Stimulated activated naive CD4-positive, alpha-beta T cell treated with Interleukin-2 at 50 U/mL for 16 hours (primary cell): ENCODE measurements at regions not wholly inside any gene's neighbourhood (a gene's known extent, or its start where the extent isn't known, plus 50 kb on each side); places are given as distances from the start of the nearest gene placed in this dataset.

Source experiments
- DNase-seq: peaks from one replicate; lab custom pipeline; 2025; lab: John Stamatoyannopoulos, UW

DNA sequence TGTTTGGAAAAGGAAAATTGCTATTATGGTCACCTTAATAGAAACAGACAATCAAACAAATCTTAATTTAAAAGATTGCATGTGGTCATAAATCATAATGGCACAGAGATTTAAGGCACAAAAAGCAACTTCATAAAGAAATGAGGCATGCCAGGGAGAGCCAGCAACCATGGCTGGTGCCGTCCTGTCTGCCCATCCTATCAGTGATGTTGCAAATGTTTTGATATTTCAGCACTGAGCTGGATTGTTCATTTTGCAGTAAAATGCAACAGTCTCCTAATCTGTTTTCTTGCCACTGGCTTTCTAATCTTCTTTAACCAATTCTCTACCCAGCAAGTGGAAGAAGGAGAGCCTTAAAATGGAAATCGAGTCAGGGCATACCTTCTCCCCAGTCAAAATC lies 249.8 kb downstream of the SAMD5 start:
- no peak for DNase-seq

DNA sequence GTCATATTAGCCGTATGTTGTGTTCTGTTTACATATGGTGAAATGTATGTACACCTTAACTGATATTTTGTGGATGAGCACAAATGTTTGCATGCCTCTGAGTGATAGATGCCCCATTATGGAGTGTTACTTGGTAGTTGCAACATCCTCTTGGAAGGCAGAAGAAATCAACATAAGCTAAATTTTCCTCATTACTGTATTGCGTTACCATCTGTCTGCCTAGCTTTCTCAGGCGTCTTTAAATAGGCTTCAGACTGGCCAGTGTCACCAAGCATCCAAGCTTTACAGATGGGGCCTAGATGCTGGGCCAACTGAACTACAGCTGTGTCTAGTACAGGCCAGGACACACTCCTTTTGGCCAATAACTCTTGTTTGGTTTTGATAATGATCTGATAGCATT lies 250.6 kb downstream of the SAMD5 start:
- DNase-seq = no peak

DNA sequence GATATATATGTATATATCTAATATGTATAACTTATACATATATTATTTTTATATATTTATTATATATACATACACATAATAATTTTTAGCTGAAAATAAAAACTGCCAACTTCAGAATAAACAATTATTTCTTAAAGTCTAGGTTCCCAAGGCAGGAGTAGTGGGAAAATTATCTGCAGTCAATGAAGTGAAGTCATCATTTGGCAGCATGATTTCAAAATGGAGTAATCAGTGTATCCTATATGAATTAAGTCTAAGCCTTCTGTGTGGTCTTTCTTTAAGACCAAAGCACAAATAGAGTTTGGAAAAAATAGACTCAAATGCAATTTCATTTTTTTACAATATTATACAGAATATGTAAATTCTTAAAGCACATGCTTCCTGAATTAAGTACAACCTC lies 251.0 kb downstream of the SAMD5 start:
- DNase-seq = no peak

DNA sequence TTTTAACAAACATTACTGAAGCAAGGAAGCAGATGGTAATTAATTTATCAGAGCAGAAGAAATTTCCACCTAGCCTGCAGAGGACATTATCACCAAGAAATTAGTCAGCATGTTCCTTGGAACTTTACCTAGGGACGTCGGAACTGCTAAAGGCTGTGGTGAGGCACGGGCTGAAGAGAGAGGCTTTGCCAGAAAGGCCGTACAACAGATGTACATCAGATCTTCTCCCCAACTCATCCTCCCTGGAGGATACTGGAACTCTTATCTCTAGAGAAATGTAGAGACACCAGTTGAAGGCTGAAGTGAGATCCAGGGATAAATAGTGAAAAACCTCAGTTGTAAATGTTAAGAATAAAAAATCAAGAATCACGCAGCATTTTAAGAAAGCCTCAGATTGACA lies 257.1 kb downstream of the SAMD5 start:
- no peak for DNase-seq

DNA sequence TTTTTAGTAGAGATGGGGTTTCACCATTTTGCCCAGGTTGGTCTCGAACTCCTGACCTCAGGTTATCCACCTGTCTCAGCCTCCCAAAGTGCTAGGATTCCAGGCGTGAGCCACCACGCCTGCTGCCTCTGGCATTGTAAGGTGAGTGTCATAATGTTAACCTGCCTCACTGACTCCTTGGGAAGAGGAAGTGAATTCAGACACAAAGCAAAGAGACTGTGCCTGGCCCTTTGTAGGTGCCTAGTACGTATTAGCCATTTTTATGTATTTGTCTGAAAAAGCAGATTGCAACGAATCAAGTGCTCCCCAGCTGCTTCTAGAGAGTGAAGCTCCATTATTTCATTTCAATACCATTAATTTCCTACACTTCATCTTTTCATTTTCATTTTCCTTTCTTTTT lies 260.5 kb downstream of the SAMD5 start:
- DNase-seq = no peak

DNA sequence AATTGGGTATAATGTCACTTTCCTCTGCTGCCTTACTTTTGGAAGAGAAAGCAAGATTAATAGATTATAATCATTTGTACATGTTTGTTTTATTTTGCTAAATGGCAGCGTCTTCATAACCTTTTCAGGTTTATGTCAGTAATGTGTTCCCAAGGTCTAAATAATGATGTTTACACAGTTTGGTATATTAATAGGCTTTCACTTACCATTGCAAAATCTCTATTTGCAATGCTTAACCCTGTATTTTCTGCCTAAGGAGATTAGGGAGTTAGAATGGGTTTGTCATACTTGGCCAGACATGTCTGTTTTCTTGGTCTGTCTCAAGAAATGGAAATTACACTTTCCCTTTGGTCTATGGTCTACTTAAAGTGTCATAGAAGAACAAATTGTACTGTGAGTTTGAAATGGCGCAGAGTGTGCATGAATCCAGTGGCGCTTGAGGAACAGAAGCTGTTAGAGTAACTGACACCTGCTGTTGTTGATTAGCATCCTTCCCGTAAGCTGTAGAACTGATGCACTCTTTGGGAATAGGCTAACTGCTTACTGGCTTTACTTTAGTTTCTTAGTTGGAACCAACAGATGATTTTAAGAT lies 261.1 kb downstream of the SAMD5 start:
- DNase-seq = no peak

DNA sequence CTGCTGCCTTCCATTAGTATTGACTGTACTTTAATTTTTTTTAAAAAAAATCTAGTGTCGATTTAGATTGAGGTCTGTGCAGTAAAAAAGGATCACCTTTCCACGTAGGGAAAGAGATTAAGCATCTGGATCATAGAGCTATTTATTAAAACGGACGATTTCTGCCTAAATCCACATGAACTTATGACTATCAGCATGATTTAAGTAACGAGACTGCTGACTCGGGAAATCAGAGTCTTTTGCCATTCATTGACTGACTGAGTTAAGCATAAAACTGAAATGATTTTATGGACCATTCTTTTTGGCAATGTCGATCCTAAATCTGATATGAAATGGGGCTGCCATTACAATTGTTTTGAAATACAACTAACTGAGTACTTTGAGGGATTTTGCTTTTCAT lies 261.7 kb downstream of the SAMD5 start:
- no peak for DNase-seq

DNA sequence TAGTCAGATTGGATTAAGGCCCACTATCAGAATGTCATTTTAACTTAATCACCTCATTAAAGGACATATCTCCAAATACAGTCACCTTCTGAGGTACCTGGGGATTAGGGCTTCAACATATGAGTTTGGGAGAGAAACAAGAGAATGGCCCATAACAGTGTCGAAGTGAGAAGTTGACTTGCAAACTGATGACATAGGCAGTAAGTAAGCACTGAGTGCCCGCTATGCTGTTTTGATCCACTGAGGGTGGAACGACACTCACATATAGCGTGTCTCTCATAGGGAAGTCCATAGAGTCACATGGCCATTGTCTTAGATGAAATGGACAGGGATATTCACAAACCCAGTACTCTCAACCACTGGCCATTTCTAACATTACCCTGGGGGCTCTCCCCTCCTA lies 264.2 kb downstream of the SAMD5 start:
- DNase-seq = no peak

DNA sequence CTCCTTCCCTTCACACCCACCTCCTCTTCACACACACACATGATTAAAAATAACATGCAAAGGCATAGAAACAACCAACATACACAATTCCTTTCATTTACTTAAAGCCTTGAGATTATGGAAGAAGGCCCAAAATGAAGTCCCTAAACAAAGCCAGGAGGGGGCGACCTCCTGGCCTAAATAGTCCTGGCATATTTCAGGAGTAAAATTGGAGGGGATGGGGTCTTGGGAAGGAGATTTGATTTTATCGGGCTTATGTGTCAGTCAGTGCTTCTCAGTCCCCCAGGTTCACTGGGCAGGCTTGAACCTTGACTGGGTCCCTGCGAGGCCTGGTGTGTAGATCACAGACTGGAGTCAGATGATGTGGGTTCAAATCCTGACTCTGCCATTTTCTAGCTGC lies 266.4 kb downstream of the SAMD5 start:
- no peak for DNase-seq

DNA sequence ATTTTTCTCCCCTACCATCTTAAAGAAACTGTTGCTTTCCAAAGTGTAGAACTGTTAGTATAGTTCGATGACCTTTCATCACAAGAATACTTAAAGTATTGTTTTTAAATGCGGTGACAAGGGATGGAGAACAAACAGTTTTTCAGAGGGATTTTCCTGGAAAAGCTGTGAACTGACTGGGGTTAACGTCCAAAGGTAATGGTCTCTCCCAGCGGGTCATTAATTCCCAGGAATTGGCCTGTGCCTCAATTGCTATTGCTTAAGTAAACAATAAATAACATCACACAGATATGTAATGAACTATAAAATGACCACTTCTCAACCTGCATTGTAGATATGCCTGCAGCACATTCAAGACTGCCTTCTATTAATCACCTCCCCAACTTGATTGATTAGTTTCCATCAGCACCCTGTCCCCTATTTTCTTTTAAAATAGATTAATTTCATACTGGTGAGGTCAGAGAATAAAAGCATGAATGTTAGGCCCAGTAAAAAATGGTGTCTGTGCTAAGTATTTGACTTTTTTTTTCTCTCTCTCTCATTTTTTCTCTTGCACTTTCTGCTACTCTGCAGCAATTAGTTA lies 268.2 kb downstream of the SAMD5 start:
- DNase-seq = no peak

DNA sequence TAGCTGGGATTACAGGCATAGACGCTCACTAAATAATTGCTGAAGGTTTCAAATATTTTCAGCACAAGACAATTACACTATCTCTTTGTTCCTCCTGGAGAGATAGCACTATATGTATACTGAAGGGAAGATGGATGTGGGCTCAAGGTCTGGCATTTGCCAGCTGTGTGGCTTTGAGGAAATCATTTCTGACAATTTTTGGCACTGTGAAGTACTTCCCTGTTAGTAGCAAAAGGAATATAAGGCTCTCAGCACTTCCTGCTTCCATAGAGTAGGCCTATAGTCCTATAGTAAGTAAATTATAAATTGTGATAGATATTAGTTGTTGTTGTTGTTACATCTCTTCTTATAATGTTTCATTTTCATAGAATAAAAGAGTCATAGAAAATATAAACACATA lies 271.1 kb downstream of the SAMD5 start:
- DNase-seq = no peak

DNA sequence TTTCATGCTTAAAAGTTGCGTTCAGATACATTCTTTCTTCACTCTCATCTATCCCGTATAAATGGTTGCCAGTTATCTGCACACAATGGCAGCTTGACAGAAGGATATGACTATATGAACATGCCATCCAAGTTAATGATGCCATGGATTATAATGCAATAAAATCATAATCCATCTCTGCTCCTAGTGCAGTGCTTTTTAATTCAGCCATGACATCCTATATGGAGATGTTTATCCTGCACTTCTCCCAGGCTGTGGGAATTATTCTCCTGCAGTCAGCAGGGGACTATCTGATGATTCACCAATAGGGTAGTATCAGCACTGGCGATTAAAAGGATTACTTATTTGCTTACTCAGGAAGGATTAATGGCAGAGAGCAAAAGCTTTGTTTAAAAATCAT lies 273.8 kb downstream of the SAMD5 start:
- no peak for DNase-seq

DNA sequence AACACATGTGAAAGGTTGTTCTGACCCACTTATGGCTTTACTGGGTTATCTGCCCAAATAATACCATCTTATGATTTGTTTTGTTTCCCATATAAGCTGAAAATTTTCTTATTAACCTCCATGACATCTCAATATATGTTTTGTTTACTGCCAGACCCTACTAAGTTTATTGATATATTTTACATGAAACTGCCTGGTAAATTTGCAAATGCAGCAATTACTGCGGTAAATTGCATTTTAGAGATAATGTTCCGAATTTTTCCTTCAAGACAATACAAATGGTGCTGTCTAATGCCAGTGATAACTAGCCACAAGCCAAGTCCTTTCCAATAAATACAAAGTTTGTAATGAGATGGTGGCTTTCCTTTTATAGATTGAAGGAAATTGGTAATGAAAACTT lies 275.9 kb downstream of the SAMD5 start:
- DNase-seq = no peak

DNA sequence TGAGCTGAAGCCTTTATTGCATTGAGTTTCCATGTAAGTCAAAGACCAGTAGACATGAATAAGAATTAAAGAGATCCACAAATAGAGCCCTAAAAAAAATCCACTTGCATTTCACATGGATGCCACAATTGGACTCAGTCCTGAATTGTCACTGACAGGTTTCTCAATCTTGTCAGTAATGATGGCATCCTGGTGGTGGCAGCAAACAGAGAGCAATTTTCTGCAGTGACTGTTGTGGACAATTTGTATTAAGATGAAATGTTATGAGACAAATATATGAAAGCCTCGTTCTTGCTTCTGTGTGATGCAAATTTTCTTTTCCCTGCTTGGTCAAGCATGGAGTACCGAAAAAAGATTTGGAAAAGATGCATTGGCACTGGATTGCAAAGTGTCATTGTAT lies 278.9 kb downstream of the SAMD5 start:
- DNase-seq = no peak

DNA sequence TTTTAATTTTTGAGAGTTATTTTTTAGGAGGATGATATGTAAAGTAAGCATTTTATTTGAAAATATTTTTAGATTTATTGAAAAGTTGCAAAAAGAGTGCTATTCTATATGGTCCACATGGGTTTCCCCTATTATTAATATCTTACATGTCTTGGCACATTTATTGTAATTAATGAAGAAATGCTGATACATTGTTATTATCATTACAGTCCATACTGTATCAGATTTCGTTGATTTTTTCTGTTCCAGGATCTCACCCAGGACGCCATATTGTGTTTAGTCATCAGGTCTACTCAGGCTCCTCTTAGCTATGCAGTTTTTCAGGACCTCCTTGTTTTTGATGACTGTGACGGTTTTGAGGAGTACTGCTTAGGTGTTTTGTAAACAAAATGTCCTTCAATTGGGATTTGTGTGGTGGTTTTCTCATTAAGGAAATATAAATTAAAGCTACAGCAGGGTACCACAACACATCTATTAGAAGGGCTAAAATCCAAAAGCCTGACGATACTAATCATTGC lies 281.0 kb downstream of the SAMD5 start:
- no peak for DNase-seq

DNA sequence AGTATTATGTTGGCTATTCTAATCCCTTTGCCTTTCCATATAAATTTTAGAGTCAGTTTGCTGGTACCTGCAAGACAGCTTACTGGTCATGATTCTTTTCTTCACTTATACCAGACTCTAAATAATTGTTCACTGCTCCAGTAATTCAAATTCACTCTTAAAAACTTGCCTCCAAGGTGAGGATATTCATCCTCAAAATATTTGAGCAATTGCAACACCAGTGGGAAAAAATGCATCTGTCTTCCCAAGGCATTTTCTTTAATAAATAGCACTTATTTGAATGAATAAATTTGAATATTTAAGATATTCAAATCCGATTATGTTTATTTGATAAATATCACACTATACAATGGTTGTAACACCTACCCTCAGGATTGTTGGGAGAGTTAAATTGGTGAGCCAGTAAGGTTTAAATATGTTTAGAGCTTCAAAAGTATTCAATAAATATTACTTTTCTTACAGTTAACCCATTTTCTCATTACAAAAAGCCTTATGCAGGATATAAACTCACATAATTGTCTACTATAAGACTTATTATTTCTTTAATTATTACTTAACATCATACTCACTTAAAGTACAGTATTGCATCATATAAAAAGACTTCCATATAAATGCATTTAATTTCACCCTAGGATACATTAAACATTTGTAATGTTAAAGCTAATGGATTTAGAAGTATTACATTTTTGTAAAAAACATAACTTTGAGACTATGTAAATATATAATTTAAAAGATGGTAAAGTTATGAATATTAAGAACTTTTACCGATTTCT lies 285.6 kb downstream of the SAMD5 start:
- DNase-seq = no peak

DNA sequence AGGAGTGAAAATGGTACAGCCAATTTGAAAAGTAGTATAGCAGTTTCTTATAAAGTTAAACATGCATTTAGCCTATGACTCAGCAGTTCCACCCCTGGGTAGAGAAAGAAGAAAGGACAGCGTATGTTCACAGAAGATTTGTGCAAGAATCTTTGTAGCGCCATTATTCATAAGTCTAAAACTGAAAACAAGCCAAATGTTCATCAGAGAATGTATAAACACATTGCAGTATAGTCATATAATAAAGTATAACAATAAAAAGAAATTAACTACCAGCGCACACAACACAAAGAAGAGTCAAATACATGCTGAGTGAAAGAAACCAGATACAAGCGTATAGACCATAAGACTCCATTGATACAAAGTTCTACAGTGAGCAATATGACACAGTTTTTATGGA lies 294.0 kb downstream of the SAMD5 start:
- DNase-seq = no peak

DNA sequence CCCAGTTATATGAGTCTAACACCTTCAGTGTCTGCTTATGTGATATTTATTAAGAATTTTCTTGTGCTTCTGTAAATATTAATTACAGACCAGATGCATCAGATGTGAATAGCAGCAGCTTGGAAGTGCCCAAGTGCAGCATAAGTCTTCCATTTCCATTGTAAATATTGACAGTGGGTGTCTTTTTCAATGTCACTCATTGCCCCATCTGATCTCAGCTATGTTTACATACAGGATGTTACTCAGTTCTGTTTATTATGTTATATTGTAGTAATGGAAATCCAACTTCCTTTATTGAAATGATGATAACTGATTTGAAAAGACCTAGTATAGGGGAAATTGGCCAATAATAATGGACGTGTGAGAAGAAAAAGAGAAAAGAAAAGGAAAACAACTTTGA lies 296.7 kb downstream of the SAMD5 start:
- DNase-seq = no peak

DNA sequence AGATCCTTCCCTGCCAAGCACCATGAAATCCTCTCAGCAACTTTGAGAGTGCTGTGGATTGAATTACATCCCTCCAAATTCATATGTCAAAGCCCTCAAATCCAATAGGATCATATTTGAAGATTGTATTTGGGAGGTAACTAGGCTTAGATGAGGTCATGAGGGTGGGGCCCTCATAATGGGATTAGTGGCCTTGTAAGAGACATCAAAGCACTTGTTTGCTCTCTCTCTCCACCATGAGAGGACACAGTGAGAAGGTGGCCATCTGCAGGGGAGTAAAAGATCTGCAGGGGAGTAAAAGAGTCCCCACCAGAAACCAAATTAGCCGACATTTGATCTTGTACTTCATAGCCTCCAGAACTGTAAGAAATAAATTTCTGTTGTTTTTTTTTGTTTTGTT lies 298.2 kb downstream of the SAMD5 start:
- no peak for DNase-seq

DNA sequence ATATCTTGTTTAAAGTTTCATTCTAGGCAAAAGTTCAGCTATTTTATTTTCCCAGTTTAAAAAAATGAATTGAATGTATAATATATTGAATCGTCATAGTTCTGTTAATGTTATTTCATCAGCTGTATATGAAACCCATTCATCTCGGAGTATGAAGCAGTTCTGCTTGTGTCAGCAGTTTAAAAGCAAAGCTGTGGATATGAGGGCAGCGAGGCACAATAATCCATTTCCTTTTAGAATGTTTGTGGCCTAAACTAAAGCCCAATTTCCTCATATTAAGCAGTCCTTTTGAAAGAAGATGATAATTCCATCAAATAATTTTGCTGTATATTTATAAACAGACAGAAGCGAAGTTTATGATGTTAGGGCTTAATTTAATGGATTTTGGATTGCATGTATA lies 300.1 kb downstream of the SAMD5 start:
- DNase-seq = no peak

DNA sequence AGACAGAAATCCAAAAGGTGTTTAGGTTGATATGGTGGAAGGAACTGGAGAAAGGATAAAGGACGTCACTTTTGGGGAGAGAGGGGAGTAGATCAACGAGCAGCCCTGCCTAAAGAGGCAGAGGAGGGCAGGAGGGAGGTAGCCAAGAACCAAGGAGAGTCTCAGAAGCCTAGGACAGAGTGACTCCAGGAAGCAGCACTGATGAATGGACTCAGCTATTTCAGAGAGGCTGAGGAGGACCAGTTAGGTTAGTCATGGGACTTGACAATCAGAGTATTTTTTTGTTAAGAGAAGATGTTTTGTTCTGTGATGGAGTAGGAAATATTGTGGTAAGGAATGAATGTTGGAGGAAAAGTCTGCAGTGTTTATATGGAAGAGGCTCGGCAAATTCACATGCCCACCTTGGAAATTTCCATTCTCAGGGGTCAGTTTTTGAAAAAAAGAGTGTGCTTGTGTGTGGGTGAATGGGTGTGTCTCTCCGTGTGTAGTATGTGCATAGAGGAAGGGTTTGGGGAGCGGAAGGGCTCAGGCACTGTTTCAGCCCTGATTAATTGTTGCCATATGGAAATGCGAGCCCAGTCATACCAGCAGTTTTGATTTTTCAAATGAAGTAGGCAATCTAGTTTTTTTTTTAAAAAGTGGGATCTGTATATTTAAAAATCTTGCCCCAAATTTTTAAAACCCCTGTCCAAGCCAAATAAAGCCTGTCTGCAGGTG lies 303.6 kb downstream of the SAMD5 start:
- no peak for DNase-seq

DNA sequence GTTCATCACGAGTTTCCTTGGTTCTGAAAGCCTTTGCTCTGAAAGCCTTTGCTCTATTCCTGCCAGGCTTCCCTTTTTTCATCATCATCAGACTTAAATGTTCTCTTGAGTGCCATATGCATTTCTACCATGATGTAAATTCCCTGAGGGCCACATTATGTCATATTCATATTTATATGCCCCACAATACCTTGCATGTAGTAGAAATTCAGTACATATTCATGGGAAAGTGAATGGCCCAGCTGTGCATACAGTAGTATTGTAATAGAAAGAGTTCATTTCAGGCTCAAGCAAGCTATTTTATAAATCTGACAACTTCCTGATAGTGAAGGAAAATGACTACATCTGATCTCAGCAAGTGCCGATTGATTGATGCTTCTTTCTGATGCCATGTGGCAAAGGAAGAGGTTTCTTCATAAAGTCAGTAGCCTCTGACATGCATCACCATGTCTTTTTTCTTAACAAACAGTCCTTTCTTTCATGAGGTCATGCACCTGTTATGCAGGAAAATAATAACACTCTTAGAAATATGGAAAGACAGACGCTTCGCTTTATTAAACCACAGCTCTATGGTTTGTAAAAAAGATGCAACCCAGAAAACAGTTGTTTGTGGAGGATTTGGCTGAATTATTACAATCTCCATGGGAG lies 308.7 kb downstream of the SAMD5 start:
- DNase-seq = no peak
